Natural killer cell (primary cell): ENCODE measurements at regions not wholly inside any gene's neighbourhood (a gene's known extent, or its start where the extent isn't known, plus 50 kb on each side); places are given as distances from the start of the nearest gene placed in this dataset.

ENCODE experiments used
- ATAC-seq, 3 donors: fragments of 150-1000 bp in 2 of 3; fragments of 200-7000 bp in 1 of 3; cut with Tn5 transposase; 1 replicate in 1 of 3; 2 replicates in 2 of 3; pipeline ENCODE4 v1.10.0; 2021; ENCODE audit warnings: mild to moderate bottlenecking in 2 of 3, moderate library complexity in 2 of 3
- DNase-seq, 2 donors: peaks; one replicate each; pipeline versions ENCODE4 v3.0.0 to v3.0.0-alpha.2; 2013 to 2021; ENCODE audit warnings: mixed read lengths in 1 of 2
- H3K27ac ChIP-seq: one replicate; pipeline ENCODE4 v1.5.1; 2013; ENCODE audit warnings: mild to moderate bottlenecking, low read length
- H3K27me3 ChIP-seq: one replicate; pipeline ENCODE4 v1.6.1; 2013; ENCODE audit warnings: low read length; ENCODE audit not compliant: control insufficient read depth, insufficient read depth
- H3K36me3 ChIP-seq: one replicate; pipeline ENCODE4 v1.6.1; 2013; ENCODE audit warnings: low read length; ENCODE audit not compliant: control insufficient read depth, insufficient read depth
- H3K4me1 ChIP-seq: one replicate; pipeline ENCODE4 v1.6.1; 2013; ENCODE audit warnings: low read length; ENCODE audit not compliant: control insufficient read depth, insufficient read depth
- H3K4me3 ChIP-seq: one replicate; pipeline ENCODE4 v1.5.1; 2013; ENCODE audit warnings: low read length
- H3K9me3 ChIP-seq: one replicate; pipeline ENCODE4 v1.6.1; 2013; ENCODE audit warnings: low read length; ENCODE audit not compliant: control insufficient read depth, insufficient read depth
- H3K27ac Mint-ChIP-seq, 2 donors: one replicate each; pipeline ENCODE4 v1.8.0; 2022; ENCODE audit warnings: mild to moderate bottlenecking in 2 of 2, mixed read lengths in 2 of 2, moderate library complexity in 1 of 2
- H3K27me3 Mint-ChIP-seq, 2 donors: one replicate each; pipeline ENCODE4 v1.8.0; 2022; ENCODE audit warnings: low read depth in 2 of 2, mixed read lengths in 2 of 2
- H3K36me3 Mint-ChIP-seq: one replicate; pipeline ENCODE4 v1.8.0; 2022; ENCODE audit warnings: mixed read lengths
- H3K4me1 Mint-ChIP-seq, 2 donors: one replicate each; pipeline ENCODE4 v1.8.0; 2022; ENCODE audit warnings: mixed read lengths in 2 of 2
- H3K4me3 Mint-ChIP-seq: one replicate; pipeline ENCODE4 v1.8.0; 2022; ENCODE audit warnings: mild to moderate bottlenecking, moderate library complexity, mixed read lengths
- H3K9me3 Mint-ChIP-seq, 2 donors: one replicate each; pipeline ENCODE4 v1.8.0; 2022; ENCODE audit warnings: mixed read lengths in 2 of 2
- CTCF ChIP-seq: fragments of 200-600 bp; IDR thresholded peaks from one replicate; pipeline ENCODE4 v1.8.0; 2022; ENCODE audit warnings: antibody characterized with exemption
- WGBS: methylation state at CpG from one replicate; pipeline ENCODE4 v1.1.7; 2013; ENCODE audit warnings: missing lambda C conversion rate; ENCODE audit not compliant: insufficient coverage; 5-methylcytosine and 5-hydroxymethylcytosine counted together
- intact Hi-C: fragments of 100-400 bp; cut with micrococcal nuclease; formaldehyde crosslinking; loops from one replicate; pipeline ENCODE4 v1.14.2; 2022

DNA sequence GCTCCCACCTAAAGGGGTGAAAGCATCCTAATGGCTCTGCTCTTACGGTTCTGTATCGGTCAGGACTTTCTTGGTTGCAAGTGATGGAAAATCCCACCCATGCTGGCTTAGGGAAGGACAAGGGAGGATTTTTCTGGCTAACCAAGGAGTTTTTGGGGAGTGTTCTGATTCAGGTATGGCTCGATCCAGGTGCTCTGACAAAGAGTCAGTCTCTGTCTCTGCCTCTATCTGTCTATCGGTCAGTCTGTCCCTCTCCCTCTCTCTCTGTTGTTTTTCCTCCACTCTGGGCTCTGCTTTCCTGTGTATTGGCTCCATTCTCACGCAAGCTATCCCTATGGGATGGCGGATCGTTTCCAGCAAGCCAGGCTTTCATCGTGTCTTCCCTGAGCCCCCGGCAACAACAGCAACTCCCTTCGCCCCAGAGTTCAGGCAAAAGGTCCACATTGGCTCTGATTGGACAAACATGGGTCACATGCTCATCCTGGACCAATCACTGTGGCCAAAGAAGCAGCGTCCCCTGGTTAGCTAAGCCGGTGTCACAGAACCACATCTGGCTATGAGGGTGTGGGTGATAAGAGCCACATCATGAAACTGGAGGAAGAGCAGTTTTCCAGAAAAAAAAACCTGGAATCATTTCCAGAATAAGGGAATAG, 160.3 kb downstream of the BMP7 start:
- Mint-ChIP-seq H3K36me3 (no peaks in the 10 kb centered on the region), H3K27me3 (peaks cover 7 to 17% of the 10 kb centered on the region in 2 donors)

DNA sequence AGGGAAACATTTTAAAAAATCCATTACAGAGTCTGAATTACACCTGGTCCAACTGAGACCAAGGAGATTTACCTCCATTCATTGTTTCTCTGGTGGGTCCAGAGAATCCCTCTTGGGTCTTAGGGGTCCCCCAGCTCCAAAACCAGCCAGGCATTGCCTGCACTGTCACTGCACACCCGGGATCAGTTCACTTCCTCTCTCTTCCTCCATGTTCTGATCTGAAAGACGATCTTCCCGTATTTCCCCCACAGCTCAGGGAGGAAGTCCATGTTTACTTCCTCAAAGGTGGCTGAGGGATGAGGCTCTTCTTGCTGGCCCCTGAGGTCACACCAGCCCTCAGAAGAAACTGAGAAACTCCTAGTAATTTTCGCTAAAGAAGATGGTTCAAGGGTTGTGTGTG, 159.7 kb downstream of the BMP7 start:
- ATAC-seq, result no peak
- Mint-ChIP-seq H3K27me3 (peaks cover 7 to 17% of the 10 kb centered on the region in 2 donors), H3K27ac (no peak overlapping the region), H3K36me3 (no peaks in the 10 kb centered on the region), H3K4me3 (no peak overlapping the region), H3K9me3 (no peaks in the 10 kb centered on the region), H3K4me1 (no peaks in the 10 kb centered on the region)
- H3K27ac ChIP-seq, result no peak overlapping the region
- no peak for TF ChIP-seq CTCF
- WGBS, result 21% methylated on average over 3 of the region's 4 CpGs
- H3K27me3 ChIP-seq, result no peaks in the 10 kb centered on the region
- DNase-seq, result no peak
- H3K4me1 ChIP-seq, result no peaks in the 10 kb centered on the region
- no peaks in the 10 kb centered on the region for H3K36me3 ChIP-seq
- intact Hi-C loops, result no loop called here
- no peaks in the 10 kb centered on the region for H3K9me3 ChIP-seq
- no peak overlapping the region for H3K4me3 ChIP-seq

More for the DNA sequence above, 160.3 kb downstream of the BMP7 start:
- Mint-ChIP-seq H3K27ac (no peak overlapping the region), H3K4me1 (no peaks in the 10 kb centered on the region), H3K4me3 (no peak overlapping the region), H3K9me3 (no peaks in the 10 kb centered on the region)
- no peak overlapping the region for H3K4me3 ChIP-seq
- TF ChIP-seq CTCF, result no peak
- intact Hi-C loops, result no loop called here
- ATAC-seq (no peak), DNase-seq (no peak)
- WGBS, result 81% methylated on average over 12 of the region's 12 CpGs
- no peaks in the 10 kb centered on the region for H3K4me1 ChIP-seq
- H3K27me3 ChIP-seq, result no peaks in the 10 kb centered on the region
- no peaks in the 10 kb centered on the region for H3K9me3 ChIP-seq
- H3K27ac ChIP-seq, result no peak overlapping the region
- H3K36me3 ChIP-seq, result no peaks in the 10 kb centered on the region

DNA sequence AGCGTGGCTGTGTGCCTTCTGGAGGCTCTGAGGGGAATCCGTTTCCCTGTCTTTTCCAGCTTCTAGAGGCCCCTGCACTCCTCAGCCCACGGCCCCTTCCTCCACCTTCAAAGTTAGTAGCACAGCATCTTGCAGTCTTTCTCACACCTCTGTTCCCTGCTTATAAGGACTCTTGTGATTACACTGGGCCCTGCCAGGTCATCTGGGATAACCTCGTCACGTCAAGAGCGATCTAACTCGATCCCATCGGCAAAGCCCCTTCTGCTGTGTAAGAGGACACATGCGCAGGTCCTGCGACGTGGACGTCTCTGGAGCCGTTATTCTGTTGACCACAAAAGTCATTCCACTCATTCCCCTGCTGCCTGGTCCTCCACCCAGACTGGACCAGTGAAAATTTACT, 159.2 kb downstream of the BMP7 start:
- Histone ChIP-seq H3K4me3 (no peak overlapping the region), H3K36me3 (no peaks in the 10 kb centered on the region), H3K27me3 (no peaks in the 10 kb centered on the region), H3K9me3 (no peaks in the 10 kb centered on the region), H3K27ac (no peak overlapping the region), H3K4me1 (no peaks in the 10 kb centered on the region)
- no peak for ATAC-seq
- no peak for TF ChIP-seq CTCF
- Mint-ChIP-seq H3K4me3 (no peak overlapping the region), H3K27ac (no peak overlapping the region), H3K27me3 (peaks cover 7 to 17% of the 10 kb centered on the region in 2 donors), H3K36me3 (no peaks in the 10 kb centered on the region), H3K9me3 (no peaks in the 10 kb centered on the region), H3K4me1 (no peaks in the 10 kb centered on the region)
- no peak for DNase-seq
- WGBS, result 79% methylated on average over 13 of the region's 13 CpGs
- intact Hi-C loops, result no loop called here

DNA sequence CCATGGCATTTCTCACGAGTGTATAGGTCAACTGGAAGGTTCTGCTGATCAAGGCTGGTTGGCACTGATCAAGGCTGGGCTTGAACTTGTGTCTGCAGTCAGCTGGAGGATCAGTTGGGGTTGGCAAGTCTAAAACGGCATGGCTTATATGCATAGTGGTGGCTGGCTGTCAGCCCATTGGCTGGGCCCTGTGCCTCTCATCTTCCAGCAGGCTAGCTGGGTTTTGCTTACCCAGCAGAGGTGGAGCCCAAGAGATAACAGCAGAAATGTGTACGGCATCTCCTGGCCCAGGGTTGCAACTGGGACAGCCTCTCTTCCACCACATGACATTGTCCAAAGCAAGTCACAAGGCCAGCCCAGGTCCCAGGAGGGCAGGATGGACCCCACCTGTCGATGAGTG, 158.2 kb downstream of the BMP7 start:
- Mint-ChIP-seq H3K36me3 (no peaks in the 10 kb centered on the region), H3K27ac (no peak overlapping the region), H3K4me1 (no peaks in the 10 kb centered on the region), H3K27me3 (peaks cover 7 to 17% of the 10 kb centered on the region in 2 donors), H3K9me3 (no peaks in the 10 kb centered on the region), H3K4me3 (no peak overlapping the region)
- Histone ChIP-seq H3K9me3 (no peaks in the 10 kb centered on the region), H3K36me3 (no peaks in the 10 kb centered on the region), H3K4me1 (no peaks in the 10 kb centered on the region), H3K4me3 (no peak overlapping the region), H3K27me3 (no peaks in the 10 kb centered on the region), H3K27ac (no peak overlapping the region)
- no peak for TF ChIP-seq CTCF
- no peak for DNase-seq
- 70% methylated on average over 3 of the region's 4 CpGs for WGBS
- intact Hi-C loops, result no loop called here
- ATAC-seq, result no peak
